CD4-positive, alpha-beta T cell treated with Interleukin-17A for 1 hour (primary cell): ENCODE measurements at regions not wholly inside any gene's neighbourhood (a gene's known extent, or its start where the extent isn't known, plus 50 kb on each side); places are given as distances from the start of the nearest gene placed in this dataset.

Experiments used
- DNase-seq: peaks from one replicate; pipeline ENCODE4 v3.0.0-alpha.2; 2020

DNA sequence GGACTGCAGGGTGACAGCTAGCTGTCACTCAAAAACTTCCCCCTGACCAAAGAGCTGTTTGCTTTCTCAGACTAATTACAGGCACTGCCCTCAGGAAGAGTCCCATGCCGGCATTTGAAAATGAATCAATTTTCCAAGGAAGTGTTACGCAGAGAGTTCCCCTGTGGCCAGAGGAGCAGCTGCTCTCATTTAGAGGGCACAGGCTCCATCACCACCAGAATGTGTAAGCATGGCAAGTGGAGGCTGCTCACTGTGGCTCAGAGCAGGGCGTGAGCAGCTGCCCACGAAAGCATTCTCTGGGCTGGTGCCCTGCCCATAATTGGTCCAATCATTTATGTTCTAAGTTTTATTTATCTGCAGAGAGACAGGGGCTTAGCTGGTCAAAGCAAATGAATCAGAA lies 202.2 kb downstream of the RAMP3 start:
- no peak for DNase-seq

- no peak for DNase-seq
These were observed 206.1 kb downstream of the RAMP3 start for GRCh38 chr7:45363669-45364068.

GRCh38 chr7:45365341-45365740 lies 207.8 kb downstream of the RAMP3 start:
- DNase-seq: no peak

DNA sequence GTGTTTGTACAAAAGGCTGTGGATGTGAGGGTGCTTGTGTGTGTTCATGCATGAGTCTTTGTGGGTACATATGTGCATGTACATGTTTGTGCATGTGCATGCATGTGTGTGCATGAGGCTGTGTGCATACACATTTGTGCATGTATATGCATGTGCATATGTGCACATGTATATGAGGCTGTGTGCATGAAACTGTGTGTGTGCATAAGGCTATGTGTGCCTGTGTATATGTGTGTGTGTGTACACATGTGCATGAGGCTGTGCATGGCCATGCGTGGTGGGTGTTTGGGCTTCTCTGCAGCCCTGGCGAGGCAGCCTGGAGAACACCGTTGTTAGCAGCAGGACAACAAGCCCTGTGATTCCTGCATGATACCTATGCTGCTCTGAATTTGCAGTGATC lies 207.7 kb upstream of the ADCY1 start:
- no peak for DNase-seq

DNA sequence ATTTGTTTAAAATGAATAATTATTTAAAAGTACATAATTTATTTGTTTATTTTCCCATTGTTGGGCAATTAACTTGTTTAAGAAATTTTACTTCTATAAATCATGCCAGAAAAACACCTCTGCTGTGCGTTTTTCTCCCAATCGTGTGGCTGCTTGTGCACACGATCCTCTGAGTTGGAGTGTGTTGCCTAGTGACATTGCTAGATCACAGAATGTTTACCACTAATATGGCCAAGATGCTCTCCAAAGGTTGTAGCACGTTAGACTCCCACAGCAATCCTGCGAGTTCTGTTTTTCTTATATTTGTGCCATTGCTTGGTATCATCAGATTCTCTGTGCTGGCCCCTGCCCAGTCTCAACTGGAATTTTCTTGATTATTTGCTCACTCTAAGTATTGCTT lies 207.1 kb upstream of the ADCY1 start:
- DNase-seq: no peak

GRCh38 chr7:45368129-45368807 lies 205.9 kb upstream of the ADCY1 start:
- DNase-seq: no peak

DNA sequence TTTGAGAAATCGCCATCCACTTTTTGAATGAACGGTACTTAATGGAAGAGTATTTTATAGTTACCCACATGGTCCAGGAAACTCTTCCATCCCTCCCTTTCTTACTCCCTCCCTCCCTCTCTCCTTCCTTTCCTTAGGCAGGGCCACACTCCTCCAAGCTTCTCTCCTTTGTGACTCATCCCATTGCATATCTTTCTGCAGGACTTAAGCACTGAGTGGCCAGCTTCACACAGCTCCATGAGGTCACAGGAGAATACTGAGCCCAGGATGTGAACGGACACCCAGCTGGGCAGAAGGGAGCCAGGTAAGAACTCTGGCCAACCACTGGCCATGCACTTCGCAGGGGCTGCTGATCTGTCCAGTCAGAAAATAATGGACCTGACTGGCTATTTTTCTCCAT lies 189.7 kb upstream of the ADCY1 start:
- no peak for DNase-seq

- no peak for DNase-seq
These were observed 186.3 kb upstream of the ADCY1 start for GRCh38 chr7:45387837-45388236.

DNA sequence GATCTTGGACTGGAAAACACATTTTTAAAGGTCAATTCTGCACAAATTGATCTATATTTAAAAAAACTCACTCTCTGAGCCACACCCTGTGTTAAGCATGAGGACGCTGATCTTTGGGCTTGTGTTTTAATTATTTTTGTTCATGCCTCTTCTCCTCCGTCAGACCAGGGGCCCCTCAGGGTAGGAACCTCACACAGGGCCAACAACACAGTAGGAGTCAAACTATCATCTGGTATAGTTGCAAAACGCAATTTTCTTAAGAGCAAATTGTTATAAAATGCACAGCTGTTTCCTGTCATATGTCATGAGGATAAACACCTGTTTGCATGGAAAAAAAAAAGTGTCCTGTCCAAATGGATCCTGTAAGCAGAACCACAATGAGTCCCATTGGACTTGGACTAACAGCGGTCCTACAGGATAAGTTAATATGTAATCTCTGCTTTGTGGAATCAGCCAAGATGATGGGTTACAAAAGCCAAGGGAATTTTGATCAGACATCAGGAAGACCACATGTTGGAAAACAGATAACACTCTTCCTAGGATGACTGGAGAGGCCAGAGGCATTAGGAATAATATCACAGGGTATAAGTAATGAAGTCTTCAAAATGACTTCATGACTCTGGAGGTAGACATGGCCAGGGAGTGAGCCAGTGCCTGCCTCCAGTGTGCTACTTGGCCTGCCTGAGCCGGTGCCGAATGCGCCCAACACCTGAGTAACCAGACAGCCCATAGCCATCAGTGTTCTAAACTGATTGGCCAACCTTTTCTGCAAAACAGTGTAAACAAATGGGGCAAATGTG lies 184.9 kb upstream of the ADCY1 start:
- DNase-seq: no peak

DNA sequence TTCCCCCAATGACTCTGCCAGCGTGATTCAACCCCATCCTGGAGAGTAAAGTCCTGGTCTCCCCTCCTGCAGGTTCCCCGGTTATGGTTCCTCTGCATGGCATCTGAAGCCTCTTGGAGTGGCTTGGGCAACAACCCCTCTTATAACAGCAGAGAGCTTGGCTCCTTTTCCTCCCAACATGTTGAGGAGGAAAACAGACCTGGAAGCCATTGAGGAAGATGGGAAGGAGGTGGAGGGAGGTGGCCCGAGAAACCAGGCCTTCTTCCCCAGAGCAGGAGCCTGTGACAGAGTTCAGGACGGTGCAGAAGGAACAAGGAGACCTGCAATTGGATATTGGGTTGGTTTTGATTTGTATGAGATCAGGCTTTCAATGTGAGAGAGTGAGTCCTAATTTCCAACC lies 184.0 kb upstream of the ADCY1 start:
- DNase-seq: no peak

- DNase-seq: no peak
These were observed 183.4 kb upstream of the ADCY1 start for GRCh38 chr7:45390731-45391130.

DNA sequence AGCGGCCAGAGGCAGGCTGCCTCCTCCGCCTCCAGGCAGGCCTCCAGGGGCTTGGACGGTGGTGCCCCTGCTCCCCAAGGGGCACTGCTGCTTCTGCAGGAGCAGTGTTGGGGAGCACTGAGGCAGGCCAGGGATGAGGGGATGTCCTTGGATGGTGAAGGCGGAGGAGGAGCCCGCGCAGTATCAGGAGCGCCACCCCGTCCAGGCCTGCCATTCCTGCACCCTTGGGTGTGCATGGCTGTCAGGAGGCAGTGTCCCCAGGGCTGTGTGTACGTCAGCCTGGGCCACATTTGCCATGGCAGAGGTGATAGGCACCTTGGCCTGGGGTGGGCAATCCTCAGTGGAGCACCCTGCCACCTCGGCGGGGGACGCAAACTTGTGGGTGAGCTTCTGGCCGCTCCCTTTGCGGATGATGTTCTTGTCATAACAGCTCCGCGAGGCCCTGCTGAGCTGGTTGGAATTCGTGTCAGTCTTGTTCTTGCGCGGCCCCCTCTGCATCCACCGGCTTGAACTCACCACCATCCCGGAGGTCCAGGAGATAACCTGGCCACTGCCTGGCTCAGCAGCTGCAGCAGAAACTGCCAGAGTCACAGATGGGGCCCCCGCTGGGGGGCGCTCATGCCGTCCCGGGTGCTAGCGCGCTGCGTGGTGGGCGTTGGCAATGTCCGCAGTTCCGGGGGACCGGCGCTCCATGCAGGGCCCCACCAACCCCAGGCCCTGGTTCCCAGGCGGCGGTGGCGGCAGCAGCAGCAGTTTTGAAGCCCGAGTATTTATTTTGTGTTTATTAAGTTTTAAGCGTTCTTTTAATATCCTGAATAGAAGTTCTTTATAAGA lies 182.3 kb upstream of the ADCY1 start:
- DNase-seq: no peak

- DNase-seq: no peak
These were observed 180.0 kb upstream of the ADCY1 start for GRCh38 chr7:45394117-45394708.

- DNase-seq: no peak
These were observed 175.1 kb upstream of the ADCY1 start for GRCh38 chr7:45399069-45399468.

- no peak for DNase-seq
These were observed 173.5 kb upstream of the ADCY1 start for GRCh38 chr7:45400680-45401079.

- DNase-seq: no peak
These were observed 173.0 kb upstream of the ADCY1 start for GRCh38 chr7:45401155-45401554.

DNA sequence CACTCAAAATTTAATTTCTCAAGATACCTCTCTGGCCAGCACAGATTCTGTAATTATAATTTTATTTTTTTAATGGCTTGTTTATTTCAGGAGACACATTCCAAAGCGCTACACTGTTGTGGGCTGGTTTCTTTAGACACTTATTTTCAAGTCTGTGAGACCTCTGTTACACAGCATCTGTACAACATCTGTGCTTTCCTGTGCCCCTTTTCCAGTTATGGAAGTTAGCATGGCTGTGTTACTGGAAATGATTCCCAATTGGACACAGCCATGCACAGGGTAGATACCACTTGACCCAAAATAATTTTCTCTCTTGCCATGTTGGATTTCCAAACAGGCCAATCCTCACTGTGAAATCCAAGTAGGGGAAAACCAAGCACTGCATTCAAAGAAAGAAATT lies 172.3 kb upstream of the ADCY1 start:
- DNase-seq: no peak

- DNase-seq: no peak
These were observed 171.5 kb upstream of the ADCY1 start for GRCh38 chr7:45402480-45403218.

GRCh38 chr7:45404622-45405021 lies 169.5 kb upstream of the ADCY1 start:
- DNase-seq: no peak

DNA sequence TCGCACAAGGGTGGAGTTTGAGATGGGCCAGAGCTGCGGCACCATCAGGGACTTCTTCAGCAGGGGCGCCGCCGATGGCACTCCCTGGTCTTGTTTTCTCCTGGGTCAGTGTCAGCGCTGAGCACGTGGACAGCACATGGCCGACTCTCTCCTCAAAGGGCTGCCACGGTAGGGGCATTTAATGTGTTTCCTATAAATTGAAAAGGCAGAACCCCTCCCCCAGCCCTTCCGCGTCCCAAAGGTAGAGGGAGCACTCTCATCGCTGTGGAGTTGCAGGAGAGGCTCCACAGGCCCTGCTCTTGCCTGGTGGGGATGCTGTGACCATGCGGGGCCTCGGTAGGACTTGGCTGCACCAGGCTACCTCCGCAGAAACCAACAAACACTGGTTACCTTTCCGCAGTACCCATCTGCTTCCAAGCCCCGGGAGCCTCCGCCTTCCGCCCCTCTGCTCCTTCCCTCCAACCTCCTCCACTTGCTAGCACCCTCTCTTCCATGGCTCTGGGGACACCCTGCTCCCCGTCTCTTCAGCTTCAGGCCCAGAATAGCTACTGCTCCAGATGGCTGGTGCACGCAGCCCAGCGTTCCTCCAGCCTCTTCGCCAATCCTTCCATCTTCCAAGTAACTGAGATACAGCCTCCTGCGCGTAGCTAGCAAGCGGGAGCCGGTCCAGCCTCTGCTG lies 166.3 kb upstream of the ADCY1 start:
- no peak for DNase-seq

- no peak for DNase-seq
These were observed 165.8 kb upstream of the ADCY1 start for GRCh38 chr7:45408409-45408737.

DNA sequence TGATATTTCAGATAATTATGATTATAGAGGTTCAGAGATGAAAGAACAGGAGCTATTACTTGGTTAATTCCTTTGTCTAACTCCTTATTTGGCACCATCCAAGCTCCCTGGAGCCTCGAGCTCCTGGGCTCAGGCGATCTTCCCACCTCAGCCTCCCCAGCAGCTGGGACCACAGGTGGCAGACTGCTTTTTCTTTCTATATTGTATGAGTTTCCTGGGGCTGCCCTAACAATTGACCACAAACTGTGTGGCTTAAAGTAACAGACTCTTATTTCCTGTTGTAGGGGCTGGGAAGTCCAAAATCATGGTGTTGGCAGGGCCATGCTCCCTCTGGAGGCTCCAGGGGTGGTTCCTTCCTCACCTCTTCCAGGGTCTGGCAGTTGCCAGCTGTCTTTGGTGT lies 163.3 kb upstream of the ADCY1 start:
- DNase-seq: no peak
